Ishikawa (cell line): ENCODE measurements at regions not wholly inside any gene's neighbourhood (a gene's known extent, or its start where the extent isn't known, plus 50 kb on each side); places are given as distances from the start of the nearest gene placed in this dataset.

Experiments used
- CEBPB ChIP-seq: IDR thresholded peaks from 2 replicates; pipeline ENCODE4 v1.6.1; 2012
- CREB1 ChIP-seq: IDR thresholded peaks from 2 replicates; pipeline ENCODE4 v1.6.1; 2012; ENCODE audit warnings: low read depth
- EGR1 ChIP-seq: IDR thresholded peaks from 2 replicates; pipeline ENCODE4 v1.6.1; 2012
- EP300 ChIP-seq: IDR thresholded peaks from 2 replicates; pipeline ENCODE4 v1.6.1; 2012; ENCODE audit warnings: borderline replicate concordance
- FOXM1 ChIP-seq: IDR thresholded peaks from 2 replicates; pipeline ENCODE4 v1.6.1; 2012; ENCODE audit warnings: low read depth, borderline replicate concordance
- MAX ChIP-seq: IDR thresholded peaks from 2 replicates; pipeline ENCODE4 v1.6.1; 2012
- NFIC ChIP-seq: IDR thresholded peaks from 2 replicates; pipeline ENCODE4 v1.6.1; 2012
- RAD21 ChIP-seq: IDR thresholded peaks from 2 replicates; pipeline ENCODE4 v1.6.1; 2012; ENCODE audit warnings: low read depth
- REST ChIP-seq: IDR thresholded peaks from 2 replicates; pipeline ENCODE4 v1.6.1; 2012; ENCODE audit warnings: low read depth, mild to moderate bottlenecking
- TAF1 ChIP-seq: IDR thresholded peaks from 2 replicates; pipeline ENCODE4 v1.6.1; 2012; ENCODE audit warnings: low read depth, mild to moderate bottlenecking
- TCF12 ChIP-seq: IDR thresholded peaks from 2 replicates; pipeline ENCODE4 v1.6.1; 2012; ENCODE audit warnings: low read depth
- TEAD4 ChIP-seq: IDR thresholded peaks from 2 replicates; pipeline ENCODE4 v1.6.1; 2012
- USF1 ChIP-seq: IDR thresholded peaks from 2 replicates; pipeline ENCODE4 v1.6.1; 2012
- YY1 ChIP-seq: IDR thresholded peaks from 2 replicates; pipeline ENCODE4 v1.6.1; 2012; ENCODE audit warnings: low read depth
- ZBTB7A ChIP-seq: IDR thresholded peaks from 2 replicates; pipeline ENCODE4 v1.6.1; 2012; ENCODE audit warnings: low read depth

- no peak for TF ChIP-seq EGR1
- TF ChIP-seq FOXM1, result no peak
- TF ChIP-seq REST, result no peak
- no peak for TF ChIP-seq TAF1
- no peak for TF ChIP-seq MAX
- no peak for TF ChIP-seq CEBPB
- no peak for TF ChIP-seq TCF12
- no peak for TF ChIP-seq CREB1
- no peak for TF ChIP-seq TEAD4
- TF ChIP-seq RAD21, result no peak
- TF ChIP-seq YY1, result no peak
- TF ChIP-seq EP300, result no peak
- TF ChIP-seq ZBTB7A, result no peak
- TF ChIP-seq USF1, result no peak
- TF ChIP-seq NFIC, result no peak
These were observed 186.9 kb downstream of the RRAGC start for GRCh38 chr1:38672692-38673091.

- no peak for TF ChIP-seq ZBTB7A
These were observed 188.4 kb downstream of the RRAGC start for GRCh38 chr1:38671221-38671620.

- TF ChIP-seq USF1 (no peak), EP300 (no peak), REST (no peak), TAF1 (no peak), MAX (no peak), RAD21 (no peak), CEBPB (no peak), TEAD4 (no peak), ZBTB7A (no peak), TCF12 (no peak), CREB1 (no peak), FOXM1 (no peak), EGR1 (no peak), NFIC (no peak)
These were observed 188.9 kb downstream of the RRAGC start for GRCh38 chr1:38670544-38671122.

- no peak for TF ChIP-seq CEBPB
- no peak for TF ChIP-seq USF1
- no peak for TF ChIP-seq TAF1
- no peak for TF ChIP-seq EGR1
These were observed 191.9 kb downstream of the RRAGC start for GRCh38 chr1:38667626-38668025.

GRCh38 chr1:38662126-38662525, 197.4 kb downstream of the RRAGC start:
- TF ChIP-seq REST (no peak), MAX (no peak), TAF1 (no peak), NFIC (no peak)
